Erythroblast (primary cell): ENCODE measurements at regions not wholly inside any gene's neighbourhood (a gene's known extent, or its start where the extent isn't known, plus 50 kb on each side); places are given as distances from the start of the nearest gene placed in this dataset.

ENCODE experiments used
- GATA1 ChIP-seq: IDR thresholded peaks from 2 replicates; pipeline ENCODE4 v1.6.1; 2011; ENCODE audit warnings: low read depth, mild to moderate bottlenecking, control low read depth, low read length, moderate library complexity
- POLR2A ChIP-seq: IDR thresholded peaks from 2 replicates; pipeline ENCODE4 v1.6.1; 2011; ENCODE audit warnings: mild to moderate bottlenecking, low read length

- TF ChIP-seq POLR2A = no peak
- no peak for TF ChIP-seq GATA1
These were observed 1917.7 kb downstream of the TP53TG3F start for GRCh38 chr16:35377142-35377541.
